ENCODE measurements at regions not wholly inside any gene's neighbourhood (a gene's known extent, or its start where the extent isn't known, plus 50 kb on each side); places are given as distances from the start of the nearest gene placed in this dataset.

DNA sequence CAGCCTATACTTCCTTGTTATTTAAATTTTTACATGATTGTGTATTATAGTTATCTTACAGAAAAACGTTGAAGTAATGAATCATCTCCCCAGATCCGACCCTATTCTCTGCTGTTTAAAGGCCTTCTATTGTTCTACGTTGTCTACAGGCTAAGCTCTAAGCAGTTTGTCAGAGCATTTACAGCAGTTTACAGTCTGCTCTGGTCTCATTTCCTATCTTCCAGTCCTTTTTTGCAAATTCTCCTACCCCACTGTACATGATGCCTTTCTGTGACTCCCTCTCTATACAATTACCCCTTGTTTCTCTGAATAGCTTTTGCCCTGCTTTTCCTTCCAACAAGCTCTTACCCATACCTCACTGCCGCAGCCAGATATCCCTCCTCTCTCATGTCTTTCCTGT lies 319.2 kb upstream of the FMN2 start:
- no peaks in the 10 kb centered on the region for H3K27me3 ChIP-seq
- no peaks in the 10 kb centered on the region for H3K4me1 ChIP-seq (ENCODE audit: insufficient read depth)
- H3K36me3 ChIP-seq, result no peaks in the 10 kb centered on the region
- H3K9me3 ChIP-seq, result no peaks in the 10 kb centered on the region
- H3K4me3 ChIP-seq, result no peak overlapping the region
- no peak for DNase-seq
- intact Hi-C loops (cut with DNase I), result no loop called here
- 84 to 89% (median 87%) methylated on average over 4 of the region's 4 CpGs for WGBS, 3 donors
- no peak overlapping the region for H3K27ac ChIP-seq
- TF ChIP-seq, protein P1, sequence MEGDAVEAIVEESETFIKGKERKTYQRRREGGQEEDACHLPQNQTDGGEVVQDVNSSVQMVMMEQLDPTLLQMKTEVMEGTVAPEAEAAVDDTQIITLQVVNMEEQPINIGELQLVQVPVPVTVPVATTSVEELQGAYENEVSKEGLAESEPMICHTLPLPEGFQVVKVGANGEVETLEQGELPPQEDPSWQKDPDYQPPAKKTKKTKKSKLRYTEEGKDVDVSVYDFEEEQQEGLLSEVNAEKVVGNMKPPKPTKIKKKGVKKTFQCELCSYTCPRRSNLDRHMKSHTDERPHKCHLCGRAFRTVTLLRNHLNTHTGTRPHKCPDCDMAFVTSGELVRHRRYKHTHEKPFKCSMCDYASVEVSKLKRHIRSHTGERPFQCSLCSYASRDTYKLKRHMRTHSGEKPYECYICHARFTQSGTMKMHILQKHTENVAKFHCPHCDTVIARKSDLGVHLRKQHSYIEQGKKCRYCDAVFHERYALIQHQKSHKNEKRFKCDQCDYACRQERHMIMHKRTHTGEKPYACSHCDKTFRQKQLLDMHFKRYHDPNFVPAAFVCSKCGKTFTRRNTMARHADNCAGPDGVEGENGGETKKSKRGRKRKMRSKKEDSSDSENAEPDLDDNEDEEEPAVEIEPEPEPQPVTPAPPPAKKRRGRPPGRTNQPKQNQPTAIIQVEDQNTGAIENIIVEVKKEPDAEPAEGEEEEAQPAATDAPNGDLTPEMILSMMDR (IDR thresholded peaks at IDR 0.05), result no peak
- TF ChIP-seq EP300 (IDR thresholded peaks at IDR 0.05) (no peak), POLR2A (IDR thresholded peaks at IDR 0.05) (no peak)

DNA sequence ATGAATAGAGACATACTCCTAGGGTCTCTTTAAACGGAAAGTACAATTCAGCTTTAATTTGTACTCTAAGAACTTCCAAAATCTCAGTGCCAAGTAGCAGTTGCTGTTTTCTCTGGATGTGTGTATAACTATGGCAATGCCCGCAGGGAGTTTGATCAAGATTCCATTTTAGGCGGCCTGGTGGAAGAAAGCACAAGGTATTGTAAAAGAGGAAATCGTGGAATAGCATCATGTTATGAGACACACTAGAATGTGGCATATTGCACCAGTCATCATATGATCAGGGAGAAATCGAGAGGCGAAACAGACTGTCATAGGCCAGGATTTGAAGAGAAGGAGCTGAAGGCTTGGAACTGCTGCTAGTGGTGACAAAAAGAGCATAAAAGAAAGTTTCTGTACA lies 316.2 kb upstream of the FMN2 start:
- Histone ChIP-seq H3K4me1 (ENCODE audit: insufficient read depth) (no peaks in the 10 kb centered on the region), H3K36me3 (no peaks in the 10 kb centered on the region), H3K27me3 (no peaks in the 10 kb centered on the region), H3K27ac (no peak overlapping the region), H3K4me3 (no peak overlapping the region), H3K9me3 (no peaks in the 10 kb centered on the region)
- WGBS, 3 donors, result 84 to 87% (median 85%) methylated on average over 6 of the region's 6 CpGs
- intact Hi-C loops (cut with DNase I), result no loop called here
- TF ChIP-seq EP300 (IDR thresholded peaks at IDR 0.05) (no peak), POLR2A (IDR thresholded peaks at IDR 0.05) (no peak)
- TF ChIP-seq, protein P1 (IDR thresholded peaks at IDR 0.05), result no peak
- no peak for DNase-seq

DNA sequence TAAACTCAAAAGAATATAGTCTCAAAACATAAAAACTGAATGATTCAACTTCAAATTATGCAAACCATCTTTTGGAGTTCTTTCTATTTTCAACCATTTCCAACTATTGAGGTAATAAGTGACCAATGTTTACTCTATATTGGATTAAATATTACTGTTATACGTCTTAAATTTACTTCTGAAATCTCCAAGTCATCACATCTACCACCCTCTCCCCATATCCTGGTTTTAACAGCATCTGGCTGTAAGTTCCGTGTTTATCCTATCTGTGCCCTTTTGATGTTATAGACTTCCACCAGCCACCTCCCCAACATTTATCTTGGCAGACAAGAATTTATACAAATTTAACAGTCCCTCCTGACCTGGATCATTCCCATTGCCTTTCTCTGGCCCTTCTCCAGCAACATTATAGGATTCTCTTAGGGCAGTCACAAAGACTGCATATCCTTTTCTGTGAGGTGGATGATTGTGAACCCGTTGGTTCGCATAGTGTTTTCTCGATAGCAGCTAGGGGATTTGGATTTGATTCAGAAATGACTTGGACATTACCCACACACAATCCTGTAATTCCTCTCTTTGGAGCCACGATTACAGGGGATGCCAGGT lies 313.4 kb upstream of the FMN2 start:
- H3K27ac ChIP-seq, result no peak overlapping the region
- no peaks in the 10 kb centered on the region for H3K4me1 ChIP-seq (ENCODE audit: insufficient read depth)
- H3K9me3 ChIP-seq, result no peaks in the 10 kb centered on the region
- 50 to 60% (median 60%) methylated on average over 6 of the region's 6 CpGs for WGBS, 3 donors
- DNase-seq, result no peak
- H3K36me3 ChIP-seq, result no peaks in the 10 kb centered on the region
- intact Hi-C loops (cut with DNase I), result no loop called here
- H3K27me3 ChIP-seq, result no peaks in the 10 kb centered on the region
- no peak overlapping the region for H3K4me3 ChIP-seq
- TF ChIP-seq EP300 (IDR thresholded peaks at IDR 0.05) (no peak), POLR2A (IDR thresholded peaks at IDR 0.05) (no peak)
- TF ChIP-seq, protein P1 (IDR thresholded peaks at IDR 0.05), result no peak

DNA sequence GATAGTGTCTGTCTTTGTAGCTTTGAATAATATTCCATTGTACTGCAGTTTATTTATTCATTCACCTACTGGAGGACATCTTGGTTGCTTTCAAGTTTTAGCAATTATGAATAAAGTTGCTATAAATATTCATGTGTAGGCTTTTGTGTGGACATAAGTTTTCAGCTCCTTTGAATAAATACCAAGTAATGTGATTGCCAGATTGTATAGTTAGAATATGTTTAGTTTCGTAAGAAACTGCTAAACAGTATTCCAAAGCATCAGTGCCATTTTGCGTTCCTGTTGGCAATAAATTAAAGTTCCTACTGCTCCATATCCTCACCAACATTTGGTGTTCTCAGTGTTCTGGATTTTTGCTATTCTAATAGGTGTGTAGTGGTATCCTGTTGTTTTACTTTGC lies 311.7 kb upstream of the FMN2 start:
- no peaks in the 10 kb centered on the region for H3K9me3 ChIP-seq
- intact Hi-C loops (cut with DNase I), result no loop called here
- no peak overlapping the region for H3K4me3 ChIP-seq
- no peak overlapping the region for H3K27ac ChIP-seq
- no peak for DNase-seq
- WGBS, 3 donors, result 95 to 97% (median 97%) methylated on average over 2 of the region's 2 CpGs
- no peaks in the 10 kb centered on the region for H3K36me3 ChIP-seq
- no peaks in the 10 kb centered on the region for H3K27me3 ChIP-seq
- no peaks in the 10 kb centered on the region for H3K4me1 ChIP-seq (ENCODE audit: insufficient read depth)
- TF ChIP-seq, protein P1 (IDR thresholded peaks at IDR 0.05), result no peak
- TF ChIP-seq EP300 (IDR thresholded peaks at IDR 0.05), result no peak
- no peak for TF ChIP-seq POLR2A (IDR thresholded peaks at IDR 0.05)

Measured in ovary (tissue), 7 donors.